ENCODE measurements at regions not wholly inside any gene's neighbourhood (a gene's known extent, or its start where the extent isn't known, plus 50 kb on each side); places are given as distances from the start of the nearest gene placed in this dataset.

DNA sequence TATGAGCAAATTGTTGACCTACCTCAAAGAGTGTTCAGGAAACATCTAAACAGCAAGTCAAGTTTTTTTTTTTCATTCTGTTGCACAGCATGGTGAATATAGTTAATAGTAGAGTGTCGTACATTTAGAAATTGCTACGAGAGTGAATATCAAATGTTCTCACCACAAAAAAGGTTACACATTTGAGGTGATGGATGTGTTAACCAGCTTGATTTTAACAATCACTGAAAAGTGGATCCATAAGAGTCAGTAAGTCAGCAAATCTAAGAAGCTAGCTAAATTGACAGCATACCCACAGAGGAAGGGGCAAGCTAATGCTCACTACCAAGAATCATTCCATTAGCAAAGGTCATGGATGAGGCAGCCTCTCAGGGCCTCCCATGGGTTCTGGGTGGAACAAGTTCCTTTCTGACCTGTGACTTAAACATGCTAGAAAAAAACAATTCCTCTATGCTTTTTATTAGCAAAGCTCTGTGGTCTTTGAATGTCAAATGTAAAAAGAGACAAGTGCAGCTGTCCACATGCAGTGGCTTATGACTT lies 235.4 kb upstream of the CCDC179 start:
- Histone ChIP-seq H3K36me3 (ENCODE audit: control insufficient read depth in 2 of 2, insufficient read depth in 2 of 2, low read length in 2 of 2) (no peaks in the 10 kb centered on the region), H3K27ac (ENCODE audit: low read depth in 2 of 2, low read length in 2 of 2) (no peak overlapping the region), H3K9ac (ENCODE audit: low read depth in 1 of 2, low read length in 2 of 2) (no peak overlapping the region), H3K9me3 (ENCODE audit: control insufficient read depth in 2 of 2, low read length in 2 of 2) (no peaks in the 10 kb centered on the region), H3K27me3 (ENCODE audit: control insufficient read depth in 2 of 2, insufficient read depth in 2 of 2, low read length in 2 of 2) (no peaks in the 10 kb centered on the region), H3K4me3 (ENCODE audit: low read length in 2 of 2) (no peak overlapping the region), H3K4me1 (ENCODE audit: control insufficient read depth in 2 of 2, insufficient read depth in 2 of 2, low read length in 2 of 2) (no peaks in the 10 kb centered on the region)

DNA sequence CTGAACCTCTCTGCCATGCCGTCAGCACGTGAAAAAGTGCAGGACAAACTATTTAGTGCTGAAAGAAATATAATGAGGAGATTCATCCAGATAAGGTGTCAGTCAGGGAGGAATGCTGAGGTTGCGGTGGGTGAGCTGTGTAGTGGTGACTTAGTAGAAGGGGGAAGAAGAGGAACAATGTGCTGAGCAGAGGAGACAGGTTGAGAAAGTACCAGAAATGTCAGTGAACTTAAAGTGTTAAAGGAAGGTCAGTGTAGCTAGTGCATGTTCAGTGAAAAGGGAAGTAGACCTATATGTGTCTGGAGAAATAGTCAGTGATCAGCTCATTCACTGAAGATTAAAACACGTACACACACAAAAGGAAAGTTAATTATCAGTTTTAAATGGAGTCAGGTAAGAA lies 237.6 kb upstream of the CCDC179 start:
- Histone ChIP-seq H3K27ac (ENCODE audit: low read depth in 2 of 2, low read length in 2 of 2) (no peak overlapping the region), H3K4me1 (ENCODE audit: control insufficient read depth in 2 of 2, insufficient read depth in 2 of 2, low read length in 2 of 2) (no peaks in the 10 kb centered on the region), H3K9ac (ENCODE audit: low read depth in 1 of 2, low read length in 2 of 2) (no peak overlapping the region), H3K4me3 (ENCODE audit: low read length in 2 of 2) (no peak overlapping the region), H3K36me3 (ENCODE audit: control insufficient read depth in 2 of 2, insufficient read depth in 2 of 2, low read length in 2 of 2) (no peaks in the 10 kb centered on the region), H3K27me3 (ENCODE audit: control insufficient read depth in 2 of 2, insufficient read depth in 2 of 2, low read length in 2 of 2) (no peaks in the 10 kb centered on the region), H3K9me3 (ENCODE audit: control insufficient read depth in 2 of 2, low read length in 2 of 2) (no peaks in the 10 kb centered on the region)

DNA sequence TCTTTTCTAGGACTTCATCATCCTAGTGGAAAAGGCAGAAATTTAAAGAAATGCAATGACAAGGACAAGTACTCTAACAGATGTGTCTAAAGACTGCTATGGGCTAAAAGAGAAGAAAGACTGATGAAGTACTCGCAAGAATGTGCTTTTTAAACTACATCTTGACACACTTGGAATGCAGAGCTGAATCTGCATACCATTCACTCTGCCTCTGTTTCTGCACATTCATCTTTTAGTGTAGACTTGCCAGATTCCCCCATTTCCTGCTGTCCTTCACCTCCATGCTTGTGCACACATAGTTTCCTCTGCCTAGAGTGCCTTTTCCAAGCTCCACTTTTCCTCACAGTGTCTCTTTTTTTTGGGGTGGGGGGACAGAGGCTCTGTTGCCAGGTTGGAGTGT lies 239.0 kb upstream of the CCDC179 start:
- Histone ChIP-seq H3K4me3 (ENCODE audit: low read length in 2 of 2) (no peak overlapping the region), H3K36me3 (ENCODE audit: control insufficient read depth in 2 of 2, insufficient read depth in 2 of 2, low read length in 2 of 2) (no peaks in the 10 kb centered on the region), H3K4me1 (ENCODE audit: control insufficient read depth in 2 of 2, insufficient read depth in 2 of 2, low read length in 2 of 2) (no peaks in the 10 kb centered on the region), H3K27me3 (ENCODE audit: control insufficient read depth in 2 of 2, insufficient read depth in 2 of 2, low read length in 2 of 2) (no peaks in the 10 kb centered on the region), H3K27ac (ENCODE audit: low read depth in 2 of 2, low read length in 2 of 2) (no peak overlapping the region), H3K9ac (ENCODE audit: low read depth in 1 of 2, low read length in 2 of 2) (no peak overlapping the region), H3K9me3 (ENCODE audit: control insufficient read depth in 2 of 2, low read length in 2 of 2) (no peaks in the 10 kb centered on the region)

DNA sequence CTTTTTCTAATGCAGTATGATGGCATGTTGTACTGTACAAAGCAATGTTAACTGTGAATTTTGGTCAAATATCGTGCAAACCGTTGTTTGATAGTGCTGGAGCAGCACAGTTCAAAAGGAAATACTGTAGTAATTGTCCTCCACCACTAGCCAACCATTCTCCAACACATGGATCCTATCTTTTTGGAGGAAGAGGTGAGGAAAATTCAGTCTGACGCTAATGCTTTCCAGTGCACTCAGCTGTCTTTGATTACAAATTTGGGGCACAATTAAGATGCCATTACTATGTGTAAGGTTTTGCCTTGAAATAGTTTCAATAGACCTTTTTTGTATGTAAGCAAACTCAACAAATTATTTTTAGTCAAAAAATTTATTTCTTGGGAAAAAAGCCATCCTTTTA lies 240.5 kb upstream of the CCDC179 start:
- no peaks in the 10 kb centered on the region for H3K27me3 ChIP-seq (ENCODE audit: control insufficient read depth in 2 of 2, insufficient read depth in 2 of 2, low read length in 2 of 2)
- no peak overlapping the region for H3K4me3 ChIP-seq (ENCODE audit: low read length in 2 of 2)
- no peaks in the 10 kb centered on the region for H3K9me3 ChIP-seq (ENCODE audit: control insufficient read depth in 2 of 2, low read length in 2 of 2)
- H3K27ac ChIP-seq (ENCODE audit: low read depth in 2 of 2, low read length in 2 of 2) = no peak overlapping the region
- H3K9ac ChIP-seq (ENCODE audit: low read depth in 1 of 2, low read length in 2 of 2) = no peak overlapping the region
- H3K4me1 ChIP-seq (ENCODE audit: control insufficient read depth in 2 of 2, insufficient read depth in 2 of 2, low read length in 2 of 2) = no peaks in the 10 kb centered on the region
- no peaks in the 10 kb centered on the region for H3K36me3 ChIP-seq (ENCODE audit: control insufficient read depth in 2 of 2, insufficient read depth in 2 of 2, low read length in 2 of 2)

DNA sequence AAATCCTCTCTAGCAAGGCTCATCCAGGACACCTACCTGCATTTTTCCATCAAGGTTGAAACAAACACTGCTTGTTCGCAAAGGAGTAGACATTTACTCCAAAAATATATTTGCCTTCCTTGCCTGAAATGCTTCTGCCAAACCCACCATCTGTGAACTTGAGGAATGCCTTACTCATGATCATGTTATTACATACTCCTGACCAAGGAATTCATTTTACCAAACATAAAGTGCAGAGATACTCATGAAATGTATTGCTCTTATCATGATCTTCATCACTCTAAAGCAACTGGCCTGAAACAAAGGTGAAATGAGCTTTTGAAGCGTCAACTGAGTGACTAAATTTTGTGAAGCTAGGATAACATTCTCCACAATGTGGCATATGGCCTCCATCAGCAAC lies 243.1 kb upstream of the CCDC179 start:
- no peaks in the 10 kb centered on the region for H3K36me3 ChIP-seq (ENCODE audit: control insufficient read depth in 2 of 2, insufficient read depth in 2 of 2, low read length in 2 of 2)
- H3K9me3 ChIP-seq (ENCODE audit: control insufficient read depth in 2 of 2, low read length in 2 of 2) = no peaks in the 10 kb centered on the region
- no peaks in the 10 kb centered on the region for H3K27me3 ChIP-seq (ENCODE audit: control insufficient read depth in 2 of 2, insufficient read depth in 2 of 2, low read length in 2 of 2)
- H3K27ac ChIP-seq (ENCODE audit: low read depth in 2 of 2, low read length in 2 of 2) = no peak overlapping the region
- no peak overlapping the region for H3K4me3 ChIP-seq (ENCODE audit: low read length in 2 of 2)
- H3K4me1 ChIP-seq (ENCODE audit: control insufficient read depth in 2 of 2, insufficient read depth in 2 of 2, low read length in 2 of 2) = no peaks in the 10 kb centered on the region
- H3K9ac ChIP-seq (ENCODE audit: low read depth in 1 of 2, low read length in 2 of 2) = no peak overlapping the region

DNA sequence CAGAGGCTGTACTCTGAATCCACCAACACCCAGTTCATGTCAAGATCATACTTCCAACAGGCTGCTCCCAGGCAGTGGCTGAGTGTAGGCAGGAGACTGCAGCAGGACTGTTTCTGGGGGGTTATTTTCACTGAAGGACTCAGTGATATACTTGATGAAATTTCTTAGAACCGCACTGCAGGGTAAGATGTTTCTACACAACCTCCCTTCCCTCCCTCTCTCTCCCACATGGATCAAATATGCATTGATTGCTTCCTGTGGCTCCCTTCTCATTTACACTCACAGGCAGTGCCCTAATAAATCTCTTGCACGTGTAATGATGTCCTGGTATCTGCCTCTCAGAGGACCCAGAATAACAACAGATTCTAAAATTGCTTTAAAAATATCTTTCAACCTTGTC lies 251.3 kb upstream of the CCDC179 start:
- Histone ChIP-seq H3K27me3 (ENCODE audit: control insufficient read depth in 2 of 2, insufficient read depth in 2 of 2, low read length in 2 of 2) (no peaks in the 10 kb centered on the region), H3K9me3 (ENCODE audit: control insufficient read depth in 2 of 2, low read length in 2 of 2) (no peaks in the 10 kb centered on the region), H3K4me1 (ENCODE audit: control insufficient read depth in 2 of 2, insufficient read depth in 2 of 2, low read length in 2 of 2) (peaks cover 4 to 7% of the 10 kb centered on the region in 2 donors), H3K4me3 (ENCODE audit: low read length in 2 of 2) (no peak overlapping the region), H3K9ac (ENCODE audit: low read depth in 1 of 2, low read length in 2 of 2) (no peak overlapping the region), H3K36me3 (ENCODE audit: control insufficient read depth in 2 of 2, insufficient read depth in 2 of 2, low read length in 2 of 2) (no peaks in the 10 kb centered on the region), H3K27ac (ENCODE audit: low read depth in 2 of 2, low read length in 2 of 2) (no peak overlapping the region)

DNA sequence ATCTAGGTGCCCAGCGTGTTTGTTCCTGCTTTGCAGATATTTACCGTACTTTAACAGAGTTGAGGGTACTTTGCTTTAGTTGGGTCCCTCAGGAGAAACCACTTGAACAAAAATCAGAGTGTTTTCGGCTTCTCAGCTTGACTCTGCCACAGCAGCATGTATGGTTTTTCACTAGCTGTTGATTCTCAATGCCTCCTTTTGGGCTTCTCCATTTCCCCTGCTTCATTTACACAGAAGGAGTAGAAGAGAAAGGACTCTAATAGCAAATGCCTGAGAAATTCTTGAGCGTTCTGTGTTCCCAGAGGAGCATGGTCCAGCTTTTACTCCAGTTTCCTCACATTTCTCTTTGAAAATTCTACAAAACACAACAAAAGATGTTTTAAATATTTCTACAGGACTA lies 252.1 kb upstream of the CCDC179 start:
- H3K27ac ChIP-seq (ENCODE audit: low read depth in 2 of 2, low read length in 2 of 2) = no peak overlapping the region

DNA sequence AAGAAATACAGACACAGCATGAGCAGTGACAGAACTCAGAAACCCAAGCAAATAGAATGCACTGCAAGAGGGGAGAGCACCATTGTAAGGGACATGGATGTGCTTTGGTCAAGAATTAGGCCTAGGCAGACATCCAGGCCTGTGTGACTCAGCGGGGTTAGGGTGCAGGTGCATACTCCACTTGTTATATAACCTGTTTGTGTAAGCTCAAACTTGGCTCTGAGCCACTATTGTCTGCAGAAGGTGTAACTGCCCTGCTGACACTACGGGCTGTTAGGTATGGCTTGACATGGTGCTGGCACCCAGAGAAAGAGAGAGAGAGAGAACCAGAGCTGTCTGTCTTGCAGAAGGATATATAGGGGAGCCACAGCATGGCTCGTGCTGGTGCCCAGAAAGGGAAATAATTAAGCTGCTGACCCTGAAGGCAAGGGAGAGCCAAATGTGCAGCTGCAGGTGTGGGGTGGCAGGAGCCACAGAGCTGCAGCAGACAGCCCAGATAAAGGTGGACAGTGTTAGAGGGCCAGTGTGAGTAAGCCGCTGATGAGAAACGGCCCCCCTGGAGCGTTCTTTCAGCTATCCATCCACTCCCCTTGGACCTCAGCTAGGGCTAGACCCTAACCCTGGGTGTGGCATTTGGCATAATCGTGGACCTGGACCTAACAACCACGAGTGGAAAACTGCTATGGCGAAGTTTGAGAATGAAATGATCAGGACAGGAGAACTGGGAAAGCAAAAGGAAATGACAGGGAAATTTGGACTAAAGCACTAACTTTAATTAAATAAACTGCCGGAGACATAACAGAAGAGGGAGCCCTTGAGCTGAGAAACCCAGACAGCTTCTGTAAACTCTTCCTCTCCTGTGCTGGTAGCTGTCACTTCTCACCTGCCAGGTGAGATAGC lies 253.0 kb upstream of the CCDC179 start:
- Histone ChIP-seq H3K9me3 (ENCODE audit: control insufficient read depth in 2 of 2, low read length in 2 of 2) (no peaks in the 10 kb centered on the region), H3K9ac (ENCODE audit: low read depth in 1 of 2, low read length in 2 of 2) (peak overlapping the region in 1 of 2 donors; percentile 18), H3K36me3 (ENCODE audit: control insufficient read depth in 2 of 2, insufficient read depth in 2 of 2, low read length in 2 of 2) (no peaks in the 10 kb centered on the region), H3K4me3 (ENCODE audit: low read length in 2 of 2) (peak overlapping the region in 1 of 2 donors; percentile 26), H3K27ac (ENCODE audit: low read depth in 2 of 2, low read length in 2 of 2) (peak overlapping the region in 1 of 2 donors; percentile 28), H3K27me3 (ENCODE audit: control insufficient read depth in 2 of 2, insufficient read depth in 2 of 2, low read length in 2 of 2) (no peaks in the 10 kb centered on the region), H3K4me1 (ENCODE audit: control insufficient read depth in 2 of 2, insufficient read depth in 2 of 2, low read length in 2 of 2) (peaks cover 4 to 7% of the 10 kb centered on the region in 2 donors)

More for the DNA sequence above, 252.1 kb upstream of the CCDC179 start:
- Histone ChIP-seq H3K9me3 (ENCODE audit: control insufficient read depth in 2 of 2, low read length in 2 of 2) (no peaks in the 10 kb centered on the region), H3K36me3 (ENCODE audit: control insufficient read depth in 2 of 2, insufficient read depth in 2 of 2, low read length in 2 of 2) (no peaks in the 10 kb centered on the region), H3K4me3 (ENCODE audit: low read length in 2 of 2) (no peak overlapping the region), H3K4me1 (ENCODE audit: control insufficient read depth in 2 of 2, insufficient read depth in 2 of 2, low read length in 2 of 2) (peaks cover 4 to 7% of the 10 kb centered on the region in 2 donors), H3K9ac (ENCODE audit: low read depth in 1 of 2, low read length in 2 of 2) (no peak overlapping the region), H3K27me3 (ENCODE audit: control insufficient read depth in 2 of 2, insufficient read depth in 2 of 2, low read length in 2 of 2) (no peaks in the 10 kb centered on the region)

DNA sequence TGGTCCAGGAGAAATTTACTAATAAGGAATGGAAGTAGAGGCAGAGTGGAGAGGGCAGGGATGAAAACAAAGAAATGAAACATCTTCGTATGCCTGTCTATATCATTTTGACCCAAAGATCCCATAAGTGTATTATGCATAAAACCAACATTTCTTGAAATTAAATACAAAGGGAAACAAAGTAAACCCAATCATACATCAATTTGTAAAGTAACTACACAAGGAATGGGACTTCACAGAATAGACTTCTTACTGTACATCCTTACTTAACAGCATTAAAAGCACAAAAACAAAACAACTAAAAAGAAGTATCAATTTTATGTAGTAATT lies 253.6 kb upstream of the CCDC179 start:
- Histone ChIP-seq H3K36me3 (ENCODE audit: control insufficient read depth in 2 of 2, insufficient read depth in 2 of 2, low read length in 2 of 2) (no peaks in the 10 kb centered on the region), H3K4me1 (ENCODE audit: control insufficient read depth in 2 of 2, insufficient read depth in 2 of 2, low read length in 2 of 2) (peaks cover 4 to 7% of the 10 kb centered on the region in 2 donors), H3K9ac (ENCODE audit: low read depth in 1 of 2, low read length in 2 of 2) (no peak overlapping the region), H3K4me3 (ENCODE audit: low read length in 2 of 2) (no peak overlapping the region), H3K27ac (ENCODE audit: low read depth in 2 of 2, low read length in 2 of 2) (no peak overlapping the region), H3K9me3 (ENCODE audit: control insufficient read depth in 2 of 2, low read length in 2 of 2) (no peaks in the 10 kb centered on the region), H3K27me3 (ENCODE audit: control insufficient read depth in 2 of 2, insufficient read depth in 2 of 2, low read length in 2 of 2) (no peaks in the 10 kb centered on the region)

DNA sequence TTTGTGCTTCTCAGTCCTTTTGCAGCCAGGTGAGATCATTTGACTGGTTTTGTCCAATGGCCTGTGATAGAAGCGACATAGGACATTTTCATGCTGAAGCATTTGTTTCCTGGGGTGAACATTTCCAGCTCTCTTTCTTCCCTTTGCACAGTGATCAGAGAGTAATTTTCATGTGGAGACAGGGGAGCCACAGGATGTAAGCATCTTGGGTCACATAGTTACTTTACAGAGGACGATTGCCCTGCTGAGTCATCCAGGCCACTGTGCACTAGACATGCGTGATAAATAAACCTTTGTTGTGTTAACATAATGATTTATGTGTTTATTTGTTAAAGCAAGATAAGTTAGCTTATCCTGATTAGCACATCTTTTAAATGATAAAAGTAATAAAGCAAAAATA lies 263.5 kb upstream of the CCDC179 start:
- H3K4me3 ChIP-seq (ENCODE audit: low read length in 2 of 2) = no peak overlapping the region
- H3K36me3 ChIP-seq (ENCODE audit: control insufficient read depth in 2 of 2, insufficient read depth in 2 of 2, low read length in 2 of 2) = no peaks in the 10 kb centered on the region
- H3K4me1 ChIP-seq (ENCODE audit: control insufficient read depth in 2 of 2, insufficient read depth in 2 of 2, low read length in 2 of 2) = no peaks in the 10 kb centered on the region
- no peaks in the 10 kb centered on the region for H3K27me3 ChIP-seq (ENCODE audit: control insufficient read depth in 2 of 2, insufficient read depth in 2 of 2, low read length in 2 of 2)
- H3K9ac ChIP-seq (ENCODE audit: low read depth in 1 of 2, low read length in 2 of 2) = no peak overlapping the region
- no peaks in the 10 kb centered on the region for H3K9me3 ChIP-seq (ENCODE audit: control insufficient read depth in 2 of 2, low read length in 2 of 2)
- H3K27ac ChIP-seq (ENCODE audit: low read depth in 2 of 2, low read length in 2 of 2) = no peak overlapping the region

Data from mucosa of rectum (tissue), 2 donors.